ENCODE measurements at regions not wholly inside any gene's neighbourhood (a gene's known extent, or its start where the extent isn't known, plus 50 kb on each side); places are given as distances from the start of the nearest gene placed in this dataset.
"Not testable (repeated sequence)": the region's sequence is repeated elsewhere in the genome, so short reads cannot be mapped to it uniquely, and the experiment has no call there.

DNA sequence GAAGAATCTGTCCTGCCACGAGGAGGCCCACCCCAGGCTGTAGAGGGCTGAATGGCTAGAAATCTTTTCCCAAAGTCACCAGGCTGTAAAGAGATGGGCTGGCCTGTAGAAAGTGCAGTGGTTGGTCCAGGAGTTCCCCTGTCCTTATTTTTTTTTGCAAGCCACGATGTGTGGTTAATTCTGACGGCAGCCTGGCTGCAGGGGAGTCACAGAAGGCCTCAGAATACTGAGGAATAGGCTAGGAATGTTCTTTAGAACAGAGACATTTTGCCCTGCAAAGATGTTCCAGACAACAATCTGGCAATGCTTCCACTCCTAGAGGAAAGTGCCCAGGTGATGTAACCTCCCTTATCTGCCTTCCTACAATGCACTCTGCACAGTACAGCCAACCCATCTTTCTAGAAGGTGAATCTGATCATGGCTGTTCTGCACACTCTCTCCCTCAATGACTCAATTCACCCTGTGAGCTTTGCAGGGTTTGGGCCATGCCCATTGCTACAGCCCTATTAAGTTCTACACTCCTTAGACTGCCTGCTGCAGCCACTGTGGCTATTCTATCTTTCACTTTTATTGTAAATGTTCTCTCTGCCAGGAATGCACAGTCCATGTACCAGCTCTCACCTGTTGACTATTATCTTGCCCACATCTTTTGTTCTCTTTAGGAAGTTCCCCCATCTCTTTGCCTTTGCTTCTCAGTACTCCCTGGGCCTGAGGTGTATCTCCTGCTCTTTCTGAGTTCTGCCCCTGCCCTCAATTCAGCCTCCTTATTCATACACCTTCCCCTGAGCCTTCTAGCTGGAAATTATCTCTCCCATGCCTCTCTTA is 377.8 kb upstream of the CLINT1 start:
- H3K36me3 ChIP-seq: no peaks in the 10 kb centered on the region
- intact Hi-C loops (cut with DNase I): no loop called here
- ATAC-seq (no peak), DNase-seq (no peak)
- WGBS, 2 donors: 68 to 77% methylated on average over 3 of the region's 3 CpGs
- no peaks in the 10 kb centered on the region for H3K9me3 ChIP-seq
- H3K4me1 ChIP-seq: peaks cover 0 to 19% (median 0%) of the 10 kb centered on the region in 9 donors
- H3K27ac ChIP-seq: no peak overlapping the region
- peaks cover 0 to 2% (median 0%) of the 10 kb centered on the region in 7 donors for H3K27me3 ChIP-seq
- no peak for TF ChIP-seq CTCF (IDR thresholded peaks at IDR 0.05)
- no peak overlapping the region for H3K4me3 ChIP-seq

DNA sequence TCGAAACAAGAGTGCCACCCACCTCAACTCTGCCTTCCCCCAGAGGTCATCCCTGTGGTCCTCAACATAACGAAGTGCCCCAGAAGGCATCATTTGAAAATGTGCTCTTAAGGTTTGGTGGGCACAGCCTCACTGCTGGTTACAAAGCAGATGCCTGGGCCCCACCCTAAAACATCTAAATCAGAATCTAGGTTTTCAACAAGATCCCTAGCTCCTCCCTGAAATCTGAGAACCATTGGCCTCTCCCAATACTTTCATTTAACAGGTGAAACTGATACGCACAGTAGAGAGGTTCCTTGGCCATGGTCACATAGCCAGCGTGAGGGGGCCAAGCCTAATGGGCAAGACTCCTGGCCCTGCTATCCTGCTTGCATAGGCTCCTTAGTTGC is 376.2 kb upstream of the CLINT1 start:
- no peak for ATAC-seq
- no peak for TF ChIP-seq CTCF (IDR thresholded peaks at IDR 0.05)

GRCh38 chr5:158234323-158235158 is 375.6 kb upstream of the CLINT1 start:
- H3K27ac ChIP-seq: no peak overlapping the region
- 72 to 73% methylated on average over 11 of the region's 11 CpGs for WGBS, 2 donors
- peaks cover 0 to 19% (median 0%) of the 10 kb centered on the region in 9 donors for H3K4me1 ChIP-seq
- H3K36me3 ChIP-seq: no peaks in the 10 kb centered on the region
- no peak for DNase-seq
- ATAC-seq: no peak
- TF ChIP-seq CTCF (IDR thresholded peaks at IDR 0.05): no peak
- H3K27me3 ChIP-seq: peaks cover 0 to 2% (median 0%) of the 10 kb centered on the region in 7 donors
- no peaks in the 10 kb centered on the region for H3K9me3 ChIP-seq
- no peak overlapping the region for H3K4me3 ChIP-seq
- intact Hi-C loops (cut with DNase I): no loop called here

More for the DNA sequence above, 376.2 kb upstream of the CLINT1 start:
- Histone ChIP-seq H3K9me3 (no peaks in the 10 kb centered on the region), H3K4me3 (no peak overlapping the region), H3K36me3 (no peaks in the 10 kb centered on the region), H3K27me3 (peaks cover 0 to 2% (median 0%) of the 10 kb centered on the region in 7 donors), H3K27ac (no peak overlapping the region), H3K4me1 (peaks cover 0 to 19% (median 0%) of the 10 kb centered on the region in 9 donors)
- intact Hi-C loops (cut with DNase I): no loop called here
- no peak for DNase-seq
- 90 to 96% methylated on average over 4 of the region's 4 CpGs for WGBS, 2 donors

DNA sequence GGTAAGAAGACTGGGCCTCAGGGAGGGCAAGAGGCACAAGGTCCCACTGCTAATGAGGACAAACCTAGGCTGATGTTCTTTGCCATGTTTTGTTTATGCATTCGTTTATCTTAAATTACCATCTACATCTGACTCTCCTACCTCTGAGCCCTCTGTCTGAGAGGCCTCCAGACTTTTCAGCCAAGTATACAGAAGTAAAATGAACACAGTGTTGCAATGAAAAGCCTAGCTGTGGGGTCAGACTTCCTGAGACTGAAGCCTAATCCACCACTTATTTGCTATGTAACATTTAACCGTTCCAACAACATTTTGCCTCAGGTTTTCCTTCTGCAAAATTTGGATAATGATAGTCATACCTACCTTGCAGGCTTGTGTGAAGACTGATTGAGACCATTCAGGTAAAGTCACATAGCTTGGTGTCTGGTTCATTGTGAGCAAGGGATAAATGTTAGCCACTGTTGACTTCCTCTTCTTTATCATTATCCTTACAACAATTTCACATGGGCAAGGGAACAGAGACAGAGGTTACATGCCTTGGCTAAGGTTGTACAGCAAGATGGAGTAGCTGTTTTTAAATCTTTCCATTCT is 374.9 kb upstream of the CLINT1 start:
- intact Hi-C loops (cut with DNase I): no loop called here
- DNase-seq (no peak), ATAC-seq (no peak)
- H3K4me1 ChIP-seq: peaks cover 0 to 19% (median 0%) of the 10 kb centered on the region in 9 donors
- no peaks in the 10 kb centered on the region for H3K36me3 ChIP-seq
- WGBS, 2 donors: 88 to 91% methylated on average over 2 of the region's 2 CpGs
- peaks cover 0 to 2% (median 0%) of the 10 kb centered on the region in 7 donors for H3K27me3 ChIP-seq
- no peak overlapping the region for H3K27ac ChIP-seq
- no peak for TF ChIP-seq CTCF (IDR thresholded peaks at IDR 0.05)
- no peaks in the 10 kb centered on the region for H3K9me3 ChIP-seq
- H3K4me3 ChIP-seq: no peak overlapping the region

DNA sequence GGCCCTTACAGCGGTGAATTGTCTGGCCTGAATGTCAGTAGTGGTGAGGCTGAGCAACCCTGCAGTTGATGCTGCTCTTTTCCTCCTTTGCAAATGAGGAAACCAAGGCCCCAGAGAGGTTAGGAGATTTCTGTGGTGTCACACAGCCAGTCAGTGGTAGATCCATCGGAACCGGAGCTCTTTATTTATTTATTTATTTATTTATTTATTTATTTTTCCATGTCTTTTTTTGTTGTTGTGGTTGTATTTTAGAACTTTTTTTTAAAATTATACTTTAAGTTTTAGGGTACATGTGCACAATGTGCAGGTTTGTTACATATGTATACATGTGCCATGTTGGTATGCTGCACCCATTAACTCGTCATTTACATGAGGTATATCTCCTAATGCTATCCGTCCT is 368.4 kb upstream of the CLINT1 start:
- H3K4me3 ChIP-seq; ATAC-seq; H3K27ac ChIP-seq; H3K36me3 ChIP-seq; H3K27me3 ChIP-seq; intact Hi-C loops (cut with DNase I); DNase-seq; H3K9me3 ChIP-seq: not testable (repeated sequence)
- 90 to 94% methylated on average over 5 of the region's 5 CpGs for WGBS, 2 donors
- H3K4me1 ChIP-seq: peaks cover 0 to 12% (median 0%) of the 10 kb centered on the region in 9 donors
